K562 (cell line): ENCODE measurements at regions not wholly inside any gene's neighbourhood (a gene's known extent, or its start where the extent isn't known, plus 50 kb on each side); places are given as distances from the start of the nearest gene placed in this dataset.
"Not testable (repeated sequence)": the region's sequence is repeated elsewhere in the genome, so short reads cannot be mapped to it uniquely, and the experiment has no call there.

Source experiments
- ARID3B ChIP-seq: fragments of 250-450 bp; sonication (Bioruptor Pico); IDR thresholded peaks from 2 replicates; pipeline ENCODE4 v1.4.0; 2020; ENCODE audit warnings: borderline replicate concordance
- BRCA1 ChIP-seq, 2 experiments: fragments of 450-650 bp in 1 of 2; sonication (generic) in 1 of 2; formaldehyde crosslinking in 1 of 2; IDR thresholded peaks; 2 replicates each; pipeline versions ENCODE4 v1.5.0 to v1.6.1; 2017 to 2020; ENCODE audit warnings: mild to moderate bottlenecking in 1 of 2, missing genetic modification reagents in 1 of 2
- CGGBP1 ChIP-seq: fragments of 250-450 bp; sonication (Bioruptor Pico); IDR thresholded peaks from 2 replicates; pipeline ENCODE4 v1.9.0; 2021; ENCODE audit warnings: mild to moderate bottlenecking
- DNMT1 ChIP-seq: fragments of 450-650 bp; IDR thresholded peaks from 2 replicates; pipeline ENCODE4 v1.6.1; 2016; ENCODE audit warnings: antibody characterized with exemption, mild to moderate bottlenecking
- EP300 ChIP-seq: IDR thresholded peaks from 2 replicates; pipeline ENCODE4 v1.6.1; 2012; ENCODE audit warnings: low read length, improper control_type of control experiment
- HMG20B ChIP-seq: fragments of 250-450 bp; sonication (Bioruptor Pico); IDR thresholded peaks from 2 replicates; pipeline ENCODE4 v1.5.0; 2021; ENCODE audit warnings: mild to moderate bottlenecking
- NFE2L1 ChIP-seq: fragments of 450-650 bp; IDR thresholded peaks from 2 replicates; pipeline ENCODE4 v1.6.1; 2016; ENCODE audit warnings: missing genetic modification characterization, low read depth, mild to moderate bottlenecking, missing compliant biosample characterization, moderate library complexity, borderline replicate concordance
- POLR2A ChIP-seq: fragments of 450-650 bp; conservative IDR thresholded peaks from 2 replicates; pipeline ENCODE4 v1.6.1; 2016
- RNF219 ChIP-seq: fragments of 250-450 bp; sonication (Bioruptor Pico); IDR thresholded peaks from 2 replicates; pipeline ENCODE4 v1.5.0; 2022; ENCODE audit warnings: mild to moderate bottlenecking
- SRF ChIP-seq, 2 experiments: fragments of 250-450, 450-650 bp in 1 of 2; sonication (Bioruptor Pico) in 1 of 2; sonication (generic) in 1 of 2; formaldehyde crosslinking; IDR thresholded peaks; 2 replicates each; pipeline versions ENCODE4 v1.5.0 to v1.5.1; 2020 to 2022; ENCODE audit warnings: mild to moderate bottlenecking in 1 of 2, missing genetic modification reagents in 1 of 2
- STAG1 ChIP-seq: sonication (generic); formaldehyde crosslinking; IDR thresholded peaks from 2 replicates; pipeline ENCODE4 v1.5.0; 2020; ENCODE audit warnings: missing genetic modification reagents, borderline replicate concordance
- ZNF551 ChIP-seq: fragments of 250-450 bp; sonication (Bioruptor Pico); IDR thresholded peaks from 2 replicates; pipeline ENCODE4 v1.5.0; 2021; ENCODE audit warnings: mild to moderate bottlenecking, moderate library complexity
- TF ChIP-seq, protein P1 (sequence below), 3 experiments: IDR thresholded peaks in 2 of 3; conservative IDR thresholded peaks in 1 of 3; 2 replicates each; pipeline ENCODE4 v1.5.1; 2011 to 2012; ENCODE audit warnings: low read length in 3 of 3, mild to moderate bottlenecking in 3 of 3, control low read depth in 2 of 3, improper control_type of control experiment in 1 of 3, inconsistent platforms in 1 of 3, low read depth in 1 of 3, mixed read lengths in 1 of 3, moderate library complexity in 1 of 3; ENCODE audit not compliant: insufficient read depth in 2 of 3
- TF ChIP-seq, protein P2 (sequence below): conservative IDR thresholded peaks from 2 replicates; pipeline ENCODE4 v1.6.1; 2011; ENCODE audit warnings: low read depth, mild to moderate bottlenecking, low read length; ENCODE audit not compliant: control insufficient read depth

DNA sequence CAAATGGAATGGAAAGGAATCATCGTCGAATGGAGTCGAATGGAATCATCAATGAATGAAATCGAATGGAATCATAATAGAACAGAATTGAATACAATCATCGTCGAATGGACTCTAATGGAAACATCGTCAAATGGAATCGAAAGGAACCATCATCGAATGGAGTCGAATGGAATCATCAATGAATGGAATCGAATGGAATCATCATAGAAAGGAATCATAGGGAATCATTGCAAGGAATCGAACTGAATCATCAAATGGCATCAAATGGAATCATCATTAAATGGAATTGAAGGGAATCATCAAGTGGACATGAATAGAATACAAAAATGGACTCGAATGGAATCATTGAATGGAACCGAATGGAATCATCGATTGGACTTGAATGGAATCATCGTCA, 237.6 kb downstream of the SHCBP1 start:
- not testable (repeated sequence) for TF ChIP-seq NFE2L1 (tag); DNMT1; ZNF551 (CRISPR knock-in tag); HMG20B (CRISPR knock-in tag); EP300; SRF (CRISPR knock-in tag; IDR thresholded peaks at IDR 0.05); CGGBP1; ARID3B; STAG1 (CRISPR knock-in tag); RNF219 (CRISPR knock-in tag); BRCA1 (IDR thresholded peaks at IDR 0.05); BRCA1 (CRISPR knock-in tag; IDR thresholded peaks at IDR 0.05); POLR2A
- TF ChIP-seq, protein P1, sequence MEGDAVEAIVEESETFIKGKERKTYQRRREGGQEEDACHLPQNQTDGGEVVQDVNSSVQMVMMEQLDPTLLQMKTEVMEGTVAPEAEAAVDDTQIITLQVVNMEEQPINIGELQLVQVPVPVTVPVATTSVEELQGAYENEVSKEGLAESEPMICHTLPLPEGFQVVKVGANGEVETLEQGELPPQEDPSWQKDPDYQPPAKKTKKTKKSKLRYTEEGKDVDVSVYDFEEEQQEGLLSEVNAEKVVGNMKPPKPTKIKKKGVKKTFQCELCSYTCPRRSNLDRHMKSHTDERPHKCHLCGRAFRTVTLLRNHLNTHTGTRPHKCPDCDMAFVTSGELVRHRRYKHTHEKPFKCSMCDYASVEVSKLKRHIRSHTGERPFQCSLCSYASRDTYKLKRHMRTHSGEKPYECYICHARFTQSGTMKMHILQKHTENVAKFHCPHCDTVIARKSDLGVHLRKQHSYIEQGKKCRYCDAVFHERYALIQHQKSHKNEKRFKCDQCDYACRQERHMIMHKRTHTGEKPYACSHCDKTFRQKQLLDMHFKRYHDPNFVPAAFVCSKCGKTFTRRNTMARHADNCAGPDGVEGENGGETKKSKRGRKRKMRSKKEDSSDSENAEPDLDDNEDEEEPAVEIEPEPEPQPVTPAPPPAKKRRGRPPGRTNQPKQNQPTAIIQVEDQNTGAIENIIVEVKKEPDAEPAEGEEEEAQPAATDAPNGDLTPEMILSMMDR (IDR thresholded peaks at IDR 0.05 in 2 of 3, conservative IDR thresholded peaks at IDR 0.05 in 1 of 3; ENCODE audit: insufficient read depth in 2 of 3, low read depth in 1 of 3, low read length in 3 of 3): not testable (repeated sequence)
- TF ChIP-seq, protein P2, sequence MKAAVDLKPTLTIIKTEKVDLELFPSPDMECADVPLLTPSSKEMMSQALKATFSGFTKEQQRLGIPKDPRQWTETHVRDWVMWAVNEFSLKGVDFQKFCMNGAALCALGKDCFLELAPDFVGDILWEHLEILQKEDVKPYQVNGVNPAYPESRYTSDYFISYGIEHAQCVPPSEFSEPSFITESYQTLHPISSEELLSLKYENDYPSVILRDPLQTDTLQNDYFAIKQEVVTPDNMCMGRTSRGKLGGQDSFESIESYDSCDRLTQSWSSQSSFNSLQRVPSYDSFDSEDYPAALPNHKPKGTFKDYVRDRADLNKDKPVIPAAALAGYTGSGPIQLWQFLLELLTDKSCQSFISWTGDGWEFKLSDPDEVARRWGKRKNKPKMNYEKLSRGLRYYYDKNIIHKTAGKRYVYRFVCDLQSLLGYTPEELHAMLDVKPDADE: not testable (repeated sequence)
